Kidney epithelial cell (primary cell): ENCODE measurements at regions not wholly inside any gene's neighbourhood (a gene's known extent, or its start where the extent isn't known, plus 50 kb on each side); places are given as distances from the start of the nearest gene placed in this dataset.

ENCODE experiments used
- DNase-seq: peaks from one replicate; pipeline ENCODE4 v3.0.0-alpha.2; 2010; ENCODE audit warnings: low read depth
- H3K27me3 ChIP-seq: 2 replicates; pipeline ENCODE4 v1.6.0; 2011; ENCODE audit warnings: low read length; ENCODE audit not compliant: control insufficient read depth, insufficient read depth
- H3K36me3 ChIP-seq: 2 replicates; pipeline ENCODE4 v1.5.1; 2011; ENCODE audit warnings: low read length; ENCODE audit not compliant: control insufficient read depth, insufficient read depth
- H3K4me3 ChIP-seq: 2 replicates; pipeline ENCODE4 v1.5.1; 2011; ENCODE audit warnings: low read depth, mild to moderate bottlenecking, control low read depth, low read length
- TF ChIP-seq, protein P1 (sequence below): IDR thresholded peaks from 2 replicates; pipeline ENCODE4 v1.5.1; 2011; ENCODE audit warnings: mild to moderate bottlenecking, moderate library complexity, low read length, control low read depth, inconsistent platforms; ENCODE audit not compliant: insufficient read depth, poor library complexity, severe bottlenecking

DNA sequence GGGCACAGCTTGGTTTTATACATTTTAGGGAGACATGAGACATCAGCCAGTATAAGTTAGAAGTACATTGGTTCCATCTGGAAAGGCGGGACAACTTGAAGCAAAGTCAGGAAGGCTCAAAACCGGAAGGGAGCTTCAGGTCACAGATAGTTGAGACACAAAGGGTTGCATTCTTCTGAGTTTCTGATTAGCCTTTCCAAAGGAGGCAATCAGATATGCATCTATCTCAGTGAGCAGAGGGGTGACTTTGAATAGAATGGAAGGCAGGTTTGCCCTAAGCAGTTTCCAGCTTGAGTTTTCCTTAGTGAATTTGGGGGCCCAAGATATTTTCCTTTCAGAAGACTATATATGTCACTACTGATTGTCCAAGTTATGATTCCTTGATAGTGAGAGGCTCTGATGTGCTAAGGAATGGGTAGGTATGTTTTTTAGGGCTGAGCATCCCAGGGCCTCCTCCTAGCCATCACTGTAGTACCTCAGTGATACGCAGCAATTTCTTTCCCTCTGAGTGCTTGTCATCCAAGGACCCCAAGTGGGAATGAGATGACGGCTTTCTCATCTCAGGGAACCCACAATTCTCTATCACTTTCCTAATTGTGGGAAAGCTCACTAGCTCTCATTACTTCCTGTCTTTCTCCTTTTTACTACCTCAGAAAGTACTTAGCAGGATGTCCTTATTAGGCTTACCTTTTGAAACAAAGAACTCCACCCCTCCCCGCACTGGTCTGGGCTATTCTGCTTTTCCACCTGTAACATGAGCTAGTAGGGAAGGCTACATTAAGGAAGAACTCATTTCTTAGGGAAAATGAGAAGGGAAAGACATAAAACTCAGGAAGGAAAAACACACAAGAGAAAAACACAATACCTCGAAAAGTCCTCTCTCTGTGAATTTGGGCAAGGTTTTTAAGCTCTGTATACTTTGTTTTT lies 632.7 kb downstream of the RAPGEF2 start:
- Histone ChIP-seq H3K36me3 (no peaks in the 10 kb centered on the region), H3K4me3 (no peak overlapping the region), H3K27me3 (no peaks in the 10 kb centered on the region)
- DNase-seq, result no peak
- TF ChIP-seq, protein P1, sequence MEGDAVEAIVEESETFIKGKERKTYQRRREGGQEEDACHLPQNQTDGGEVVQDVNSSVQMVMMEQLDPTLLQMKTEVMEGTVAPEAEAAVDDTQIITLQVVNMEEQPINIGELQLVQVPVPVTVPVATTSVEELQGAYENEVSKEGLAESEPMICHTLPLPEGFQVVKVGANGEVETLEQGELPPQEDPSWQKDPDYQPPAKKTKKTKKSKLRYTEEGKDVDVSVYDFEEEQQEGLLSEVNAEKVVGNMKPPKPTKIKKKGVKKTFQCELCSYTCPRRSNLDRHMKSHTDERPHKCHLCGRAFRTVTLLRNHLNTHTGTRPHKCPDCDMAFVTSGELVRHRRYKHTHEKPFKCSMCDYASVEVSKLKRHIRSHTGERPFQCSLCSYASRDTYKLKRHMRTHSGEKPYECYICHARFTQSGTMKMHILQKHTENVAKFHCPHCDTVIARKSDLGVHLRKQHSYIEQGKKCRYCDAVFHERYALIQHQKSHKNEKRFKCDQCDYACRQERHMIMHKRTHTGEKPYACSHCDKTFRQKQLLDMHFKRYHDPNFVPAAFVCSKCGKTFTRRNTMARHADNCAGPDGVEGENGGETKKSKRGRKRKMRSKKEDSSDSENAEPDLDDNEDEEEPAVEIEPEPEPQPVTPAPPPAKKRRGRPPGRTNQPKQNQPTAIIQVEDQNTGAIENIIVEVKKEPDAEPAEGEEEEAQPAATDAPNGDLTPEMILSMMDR, result no peak

DNA sequence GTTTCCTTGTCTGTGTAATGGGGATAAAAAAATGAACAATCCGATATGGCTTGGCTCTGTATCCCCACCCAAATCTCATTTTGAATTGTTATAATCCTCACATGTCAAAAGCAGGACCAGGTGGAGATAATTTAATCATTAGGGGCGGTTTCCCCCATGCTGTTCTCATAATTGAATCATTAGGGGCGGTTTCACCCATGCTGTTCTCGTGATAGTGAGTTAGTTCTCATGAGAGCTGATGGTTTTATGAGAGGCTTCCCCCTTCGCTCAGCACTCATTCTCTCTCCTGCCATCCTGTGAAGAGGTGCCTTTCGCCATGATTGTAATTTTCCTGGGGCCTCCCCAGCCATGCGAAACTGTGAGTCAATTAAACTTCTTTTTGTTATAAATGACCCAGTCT lies 633.5 kb downstream of the RAPGEF2 start:
- TF ChIP-seq, protein P1, result no peak
- Histone ChIP-seq H3K36me3 (no peaks in the 10 kb centered on the region), H3K27me3 (no peaks in the 10 kb centered on the region), H3K4me3 (no peak overlapping the region)
- no peak for DNase-seq

GRCh38 chr4:159743971-159744370 lies 641.1 kb downstream of the RAPGEF2 start:
- DNase-seq, result no peak
- Histone ChIP-seq H3K4me3 (no peak overlapping the region), H3K27me3 (no peaks in the 10 kb centered on the region), H3K36me3 (no peaks in the 10 kb centered on the region)
- TF ChIP-seq, protein P1, result no peak

DNA sequence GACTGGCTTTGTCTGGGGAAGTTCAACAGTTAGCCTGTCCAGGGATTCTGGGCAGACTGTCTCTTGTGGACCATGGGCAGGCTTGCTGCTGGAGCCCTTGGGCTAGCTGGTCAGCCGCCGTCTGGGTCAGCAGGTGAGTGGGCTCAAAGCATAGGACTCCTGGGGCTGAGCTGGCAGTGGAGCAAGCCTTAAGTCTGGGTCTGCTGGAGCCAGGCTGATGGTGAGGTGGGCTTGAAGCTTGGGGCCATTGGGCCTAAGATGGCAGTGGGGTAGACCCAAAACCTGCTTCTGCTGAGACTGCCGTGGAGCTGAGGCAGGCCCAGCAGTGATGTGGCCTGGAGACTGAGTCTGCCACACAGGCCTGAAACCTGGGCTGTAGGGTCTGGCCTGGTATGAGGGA lies 645.1 kb downstream of the RAPGEF2 start:
- H3K36me3 ChIP-seq, result no peaks in the 10 kb centered on the region
- no peaks in the 10 kb centered on the region for H3K27me3 ChIP-seq
- TF ChIP-seq, protein P1, result no peak
- H3K4me3 ChIP-seq, result no peak overlapping the region
- no peak for DNase-seq

DNA sequence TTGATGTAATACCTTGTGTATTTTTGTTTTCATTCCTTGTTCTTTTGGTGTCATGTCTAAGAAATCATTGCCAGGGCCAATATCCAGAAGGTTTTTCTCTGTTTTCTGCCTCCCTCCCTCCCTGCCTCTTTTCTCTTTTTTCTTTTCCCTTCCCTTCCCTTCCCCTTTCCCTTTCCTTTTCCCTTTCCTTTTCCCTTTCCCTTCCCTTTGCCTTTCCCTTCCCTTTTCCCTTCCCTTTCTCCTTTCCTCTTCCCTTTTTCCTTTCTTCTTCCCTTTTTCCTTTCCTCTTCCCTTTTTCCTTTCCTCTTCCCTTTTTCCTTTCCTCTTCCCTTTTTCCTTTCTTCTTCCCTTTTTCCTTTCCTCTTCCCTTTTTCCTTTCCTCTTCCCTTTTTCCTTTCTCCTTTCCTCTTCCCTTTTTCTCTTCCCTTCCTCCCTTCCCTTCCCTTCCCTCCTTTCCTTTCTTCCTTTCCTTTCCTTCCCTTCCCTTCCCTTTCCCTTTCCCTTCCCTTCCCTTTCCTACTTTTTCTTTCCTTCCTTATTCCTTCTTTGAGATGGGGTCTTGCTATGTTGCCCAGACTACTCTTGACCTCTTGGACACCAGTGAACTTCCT lies 646.1 kb downstream of the RAPGEF2 start:
- no peak for DNase-seq
- Histone ChIP-seq H3K4me3 (no peak overlapping the region), H3K27me3 (no peaks in the 10 kb centered on the region), H3K36me3 (no peaks in the 10 kb centered on the region)
- TF ChIP-seq, protein P1, result no peak

DNA sequence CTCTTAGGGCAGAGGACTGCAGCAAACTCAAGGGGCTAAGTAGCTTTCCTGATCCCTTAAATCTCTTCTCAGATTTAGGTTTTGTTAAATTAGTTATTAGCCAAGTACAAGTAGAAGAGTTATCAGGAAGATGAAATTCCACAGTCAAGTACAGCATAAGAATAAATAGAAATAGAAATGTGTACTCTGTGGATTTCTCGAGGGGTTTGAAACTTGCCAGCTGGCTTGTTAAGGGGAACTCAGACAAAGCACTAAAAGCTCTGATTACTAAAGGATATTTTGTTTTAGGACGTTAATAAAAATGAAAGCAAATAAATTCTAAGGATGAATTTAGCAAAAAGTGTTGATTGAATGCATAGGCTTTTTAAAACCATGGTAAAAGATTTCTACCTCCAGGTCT lies 654.6 kb downstream of the RAPGEF2 start:
- DNase-seq, result no peak
- no peaks in the 10 kb centered on the region for H3K36me3 ChIP-seq
- no peaks in the 10 kb centered on the region for H3K27me3 ChIP-seq
- H3K4me3 ChIP-seq, result no peak overlapping the region
- TF ChIP-seq, protein P1, result no peak
